GM12865 (cell line): ENCODE measurements at regions not wholly inside any gene's neighbourhood (a gene's known extent, or its start where the extent isn't known, plus 50 kb on each side); places are given as distances from the start of the nearest gene placed in this dataset.

Experiments used
- DNase-seq: peaks from one replicate; pipeline ENCODE4 v3.0.0; 2010; ENCODE audit warnings: low read depth
- H3K4me3 ChIP-seq: 2 replicates; pipeline ENCODE4 v1.5.1; 2011; ENCODE audit warnings: mild to moderate bottlenecking, low read depth, low read length, control low read depth
- TF ChIP-seq, protein P1 (sequence below): IDR thresholded peaks from 2 replicates; pipeline ENCODE4 v1.5.1; 2011; ENCODE audit warnings: low read length, control low read depth, low read depth, inconsistent platforms; ENCODE audit not compliant: insufficient read depth; ENCODE audit errors: missing control alignments

DNA sequence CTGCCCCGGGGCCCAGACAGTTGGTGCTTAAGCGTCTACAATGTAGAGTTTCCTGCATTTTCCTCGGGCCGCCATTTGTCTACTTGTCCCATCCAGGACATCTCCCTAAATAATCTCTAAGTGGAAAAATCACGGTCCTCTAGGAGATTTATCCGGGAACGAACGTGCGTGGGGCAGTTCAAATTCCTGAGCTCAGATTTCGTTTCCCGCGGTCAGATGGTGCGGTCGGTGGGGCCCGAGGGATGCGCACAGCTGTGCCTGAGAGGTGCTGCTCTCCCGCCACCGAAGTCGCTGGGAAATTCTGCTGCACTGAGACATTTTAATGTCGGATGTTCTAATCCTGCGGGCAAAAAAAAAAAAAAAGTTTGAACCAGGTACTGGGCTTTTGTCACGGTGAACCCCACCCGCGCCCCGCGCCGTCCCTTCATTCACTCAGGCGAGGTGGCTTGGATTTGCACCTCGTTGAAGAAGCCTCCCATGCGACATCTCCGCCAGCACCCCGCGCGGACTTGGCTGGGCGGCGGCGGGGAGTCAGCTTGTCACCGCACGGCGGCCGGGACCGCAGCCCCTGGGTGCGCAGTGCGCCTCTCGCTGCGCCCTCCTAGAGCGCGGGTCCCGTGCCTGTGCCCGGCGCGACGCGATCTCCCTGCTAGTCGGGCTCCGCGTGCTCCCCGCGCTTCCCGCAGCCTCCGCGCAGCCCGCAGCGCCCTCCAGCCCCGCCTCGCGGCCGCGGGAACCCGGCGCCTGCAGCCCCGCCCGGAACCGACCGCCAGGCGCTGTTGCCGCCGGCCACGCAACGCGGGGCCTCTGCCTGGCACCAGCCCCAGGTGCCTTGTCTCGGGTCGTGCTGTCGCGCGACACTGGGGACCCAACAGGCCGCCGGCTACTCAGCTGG, 191.9 kb upstream of the TCF4 start:
- peak; percentile 30 for DNase-seq
- H3K4me3 ChIP-seq, result peak overlapping the region; percentile 54
- TF ChIP-seq, protein P1, sequence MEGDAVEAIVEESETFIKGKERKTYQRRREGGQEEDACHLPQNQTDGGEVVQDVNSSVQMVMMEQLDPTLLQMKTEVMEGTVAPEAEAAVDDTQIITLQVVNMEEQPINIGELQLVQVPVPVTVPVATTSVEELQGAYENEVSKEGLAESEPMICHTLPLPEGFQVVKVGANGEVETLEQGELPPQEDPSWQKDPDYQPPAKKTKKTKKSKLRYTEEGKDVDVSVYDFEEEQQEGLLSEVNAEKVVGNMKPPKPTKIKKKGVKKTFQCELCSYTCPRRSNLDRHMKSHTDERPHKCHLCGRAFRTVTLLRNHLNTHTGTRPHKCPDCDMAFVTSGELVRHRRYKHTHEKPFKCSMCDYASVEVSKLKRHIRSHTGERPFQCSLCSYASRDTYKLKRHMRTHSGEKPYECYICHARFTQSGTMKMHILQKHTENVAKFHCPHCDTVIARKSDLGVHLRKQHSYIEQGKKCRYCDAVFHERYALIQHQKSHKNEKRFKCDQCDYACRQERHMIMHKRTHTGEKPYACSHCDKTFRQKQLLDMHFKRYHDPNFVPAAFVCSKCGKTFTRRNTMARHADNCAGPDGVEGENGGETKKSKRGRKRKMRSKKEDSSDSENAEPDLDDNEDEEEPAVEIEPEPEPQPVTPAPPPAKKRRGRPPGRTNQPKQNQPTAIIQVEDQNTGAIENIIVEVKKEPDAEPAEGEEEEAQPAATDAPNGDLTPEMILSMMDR, result no peak

GRCh38 chr18:55778788-55779690, 191.0 kb upstream of the TCF4 start:
- H3K4me3 ChIP-seq, result peak overlapping the region; percentile 54
- TF ChIP-seq, protein P1, result no peak
- peak; percentile 54 for DNase-seq

DNA sequence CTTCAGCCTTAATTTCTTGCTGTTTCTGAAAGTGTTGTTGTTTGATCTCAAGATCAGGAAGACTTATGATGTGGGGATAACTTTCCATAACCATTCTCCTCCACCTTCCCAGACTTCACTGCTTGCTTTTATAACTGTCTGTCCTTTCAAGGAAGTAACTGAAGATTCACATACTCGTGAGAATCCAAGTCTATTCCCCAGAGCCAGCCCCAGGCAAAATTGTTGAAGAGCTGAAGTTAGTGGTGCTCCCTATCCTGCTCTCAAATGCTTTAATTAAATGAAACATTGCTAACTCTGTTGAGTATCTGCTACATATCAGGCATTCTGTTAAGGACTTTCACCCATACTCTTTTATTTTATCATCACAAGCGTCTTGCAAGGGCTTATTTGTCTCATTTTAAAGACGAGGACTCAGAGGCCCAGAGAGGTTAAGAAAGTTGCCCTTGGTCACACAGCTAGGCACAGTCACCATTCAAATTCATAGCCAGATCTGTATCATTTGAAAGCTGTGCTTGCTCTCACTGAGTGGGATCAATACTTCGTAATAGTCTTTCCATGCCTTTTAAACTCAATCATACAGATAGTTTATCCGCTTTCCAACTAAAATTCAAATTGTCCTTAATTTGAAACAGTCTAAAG, 189.8 kb upstream of the TCF4 start:
- TF ChIP-seq, protein P1, result no peak
- no peak for DNase-seq
- no peak overlapping the region for H3K4me3 ChIP-seq

DNA sequence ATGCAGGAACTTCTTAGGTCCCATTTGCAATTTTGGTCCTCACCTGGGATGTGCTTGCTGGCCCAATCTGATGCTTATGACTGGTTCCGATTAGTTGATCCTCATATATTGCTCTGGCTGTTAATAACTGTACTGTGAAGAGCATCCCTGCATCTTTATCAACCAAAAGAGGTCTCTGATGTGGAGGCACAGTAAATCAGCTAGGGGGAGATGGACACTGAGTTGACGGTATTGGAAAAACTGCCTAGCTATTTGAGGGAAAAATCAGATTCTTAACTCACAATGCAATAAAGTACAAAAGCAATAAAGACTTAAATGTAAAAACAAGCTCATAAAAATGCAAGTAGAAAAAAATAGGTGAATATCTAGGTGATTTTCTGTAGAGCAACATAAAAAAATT, 188.0 kb upstream of the TCF4 start:
- DNase-seq, result no peak
- TF ChIP-seq, protein P1, result no peak

DNA sequence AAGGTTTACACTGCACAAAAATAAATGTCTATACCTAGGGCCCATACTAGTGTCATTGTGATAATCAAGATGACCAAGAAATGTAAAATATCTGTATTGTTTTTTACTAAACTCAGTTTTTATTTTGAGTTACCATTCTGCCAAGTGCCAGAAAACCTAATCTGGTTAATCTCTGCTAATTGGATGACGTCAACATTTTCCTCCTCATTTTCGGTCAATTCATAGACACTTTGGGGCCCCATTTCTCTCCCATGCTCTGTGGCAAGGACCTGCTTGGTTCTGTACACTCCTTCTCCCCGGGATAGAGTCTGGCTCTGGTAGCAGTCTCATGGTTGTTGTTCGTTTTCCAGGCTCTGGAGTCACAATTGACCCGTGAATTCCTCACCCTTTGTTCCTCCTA, 186.5 kb upstream of the TCF4 start:
- TF ChIP-seq, protein P1, result no peak
- H3K4me3 ChIP-seq, result no peak overlapping the region
- DNase-seq, result no peak

More for the DNA sequence above, 188.0 kb upstream of the TCF4 start:
- no peak overlapping the region for H3K4me3 ChIP-seq

DNA sequence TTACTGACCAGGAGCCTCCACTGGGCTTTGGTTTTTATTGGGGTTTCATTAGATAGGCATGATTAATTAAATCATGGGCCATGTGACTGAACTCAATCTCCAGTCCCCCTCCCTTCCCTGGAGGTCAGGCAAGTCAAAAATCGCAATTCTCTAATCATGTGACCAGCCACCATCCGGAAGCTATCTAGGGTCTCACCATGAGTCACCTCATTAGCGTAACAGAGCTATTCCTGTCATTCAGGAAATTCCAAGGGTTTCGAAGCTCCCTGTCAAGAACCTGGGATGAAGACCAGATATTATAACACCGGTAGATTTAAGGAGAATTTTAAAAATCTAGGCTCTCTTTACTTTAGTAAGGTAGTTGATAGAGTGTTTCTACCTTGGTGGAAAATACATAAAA, 180.3 kb upstream of the TCF4 start:
- DNase-seq, result no peak
- H3K4me3 ChIP-seq, result no peak overlapping the region
- TF ChIP-seq, protein P1, result no peak
